HEK293 (cell line): ENCODE measurements at regions not wholly inside any gene's neighbourhood (a gene's known extent, or its start where the extent isn't known, plus 50 kb on each side); places are given as distances from the start of the nearest gene placed in this dataset.

Source experiments
- CTCF ChIA-PET: fragments of 350-600 bp; formaldehyde crosslinking; extraction: SDS; loops from one replicate; lab custom pipeline; 2021; ENCODE audit warnings: antibody characterized with exemption; lab: Yijun Ruan, JAX
- POLR2A ChIA-PET: fragments of 300-600 bp; formaldehyde crosslinking; extraction: SDS; loops from one replicate; lab custom pipeline; 2020; ENCODE audit warnings: antibody characterized with exemption, inconsistent platforms; lab: Yijun Ruan, JAX
- H3K27ac ChIP-seq: fragments of 200-500 bp; sonication (Bioruptor generic); 2 replicates; pipeline ENCODE4 v1.5.1; 2014; ENCODE audit warnings: low read depth, low read length, control low read depth, inconsistent platforms; ENCODE audit errors: extremely low read depth
- H3K36me3 ChIP-seq, 2 experiments: fragments of 200-500 bp in 1 of 2; sonication (Bioruptor generic) in 1 of 2; 1 replicate in 1 of 2; 2 replicates in 1 of 2; pipeline ENCODE4 v1.5.1; 2014 to 2017; ENCODE audit warnings: inconsistent platforms in 2 of 2, low read length in 2 of 2; ENCODE audit not compliant: control insufficient read depth in 2 of 2, insufficient read depth in 1 of 2
- H3K4me1 ChIP-seq: fragments of 200-500 bp; sonication (Bioruptor generic); 2 replicates; pipeline ENCODE4 v1.5.1; 2014; ENCODE audit warnings: mild to moderate bottlenecking, low read length, inconsistent platforms; ENCODE audit not compliant: control insufficient read depth, insufficient read depth
- H3K4me3 ChIP-seq: 2 replicates; pipeline ENCODE4 v1.5.1; 2011; ENCODE audit warnings: low read depth, mild to moderate bottlenecking, control low read depth, low read length, moderate library complexity
- H3K9me3 ChIP-seq: fragments of 200-500 bp; sonication (Bioruptor generic); 2 replicates; pipeline ENCODE4 v1.5.1; 2014; ENCODE audit warnings: low read depth, low read length, inconsistent platforms; ENCODE audit not compliant: control insufficient read depth, insufficient read depth
- OVOL3 ChIP-seq: fragments of 450-650 bp; formaldehyde crosslinking; IDR thresholded peaks from 2 replicates; pipeline ENCODE4 v1.5.1; 2016; ENCODE audit warnings: missing biosample characterization, missing genetic modification characterization
- PATZ1 ChIP-seq: fragments of 450-650 bp; formaldehyde crosslinking; IDR thresholded peaks from 2 replicates; pipeline ENCODE4 v1.5.1; 2016; ENCODE audit warnings: missing biosample characterization, missing genetic modification characterization
- RBAK ChIP-seq: fragments of 450-650 bp; formaldehyde crosslinking; IDR thresholded peaks from 2 replicates; pipeline ENCODE4 v1.5.1; 2016; ENCODE audit warnings: missing biosample characterization, missing genetic modification characterization
- ZBTB17 ChIP-seq: fragments of 450-650 bp; formaldehyde crosslinking; IDR thresholded peaks from 2 replicates; pipeline ENCODE4 v1.5.1; 2016; ENCODE audit warnings: missing biosample characterization, missing genetic modification characterization
- ZFHX2 ChIP-seq: fragments of 450-650 bp; formaldehyde crosslinking; conservative IDR thresholded peaks from 2 replicates; pipeline ENCODE4 v1.5.1; 2016; ENCODE audit warnings: missing biosample characterization, missing genetic modification characterization
- ZFP69B ChIP-seq: fragments of 450-650 bp; formaldehyde crosslinking; IDR thresholded peaks from 2 replicates; pipeline ENCODE4 v1.5.1; 2016; ENCODE audit warnings: missing biosample characterization, missing genetic modification characterization
- ZNF140 ChIP-seq: fragments of 450-650 bp; formaldehyde crosslinking; IDR thresholded peaks from 2 replicates; pipeline ENCODE4 v1.5.1; 2016; ENCODE audit warnings: missing biosample characterization, missing genetic modification characterization
- ZNF146 ChIP-seq: fragments of 450-650 bp; formaldehyde crosslinking; IDR thresholded peaks from 2 replicates; pipeline ENCODE4 v1.5.1; 2016; ENCODE audit warnings: missing biosample characterization, missing genetic modification characterization
- ZNF169 ChIP-seq: fragments of 450-650 bp; formaldehyde crosslinking; IDR thresholded peaks from 2 replicates; pipeline ENCODE4 v1.5.1; 2016; ENCODE audit warnings: missing biosample characterization, missing genetic modification characterization
- ZNF23 ChIP-seq: fragments of 450-650 bp; formaldehyde crosslinking; IDR thresholded peaks from 2 replicates; pipeline ENCODE4 v1.5.1; 2016; ENCODE audit warnings: missing biosample characterization, missing genetic modification characterization, borderline replicate concordance
- ZNF324 ChIP-seq: fragments of 450-650 bp; formaldehyde crosslinking; IDR thresholded peaks from 2 replicates; pipeline ENCODE4 v1.5.1; 2016; ENCODE audit warnings: missing biosample characterization, missing genetic modification characterization
- ZNF37A ChIP-seq: fragments of 450-650 bp; IDR thresholded peaks from 2 replicates; pipeline ENCODE4 v1.5.1; 2018; ENCODE audit warnings: missing biosample characterization, missing genetic modification characterization
- ZNF404 ChIP-seq: fragments of 450-650 bp; formaldehyde crosslinking; IDR thresholded peaks from 2 replicates; pipeline ENCODE4 v1.5.1; 2017; ENCODE audit warnings: missing biosample characterization, missing genetic modification characterization
- ZNF416 ChIP-seq: fragments of 450-650 bp; formaldehyde crosslinking; IDR thresholded peaks from 2 replicates; pipeline ENCODE4 v1.5.1; 2016; ENCODE audit warnings: missing biosample characterization, missing genetic modification characterization
- ZNF501 ChIP-seq: fragments of 450-650 bp; formaldehyde crosslinking; IDR thresholded peaks from 2 replicates; pipeline ENCODE4 v1.5.1; 2016; ENCODE audit warnings: missing biosample characterization, missing genetic modification characterization
- ZNF521 ChIP-seq: fragments of 450-650 bp; formaldehyde crosslinking; IDR thresholded peaks from 2 replicates; pipeline ENCODE4 v1.5.1; 2017; ENCODE audit warnings: missing biosample characterization, mild to moderate bottlenecking, missing genetic modification characterization
- ZNF560 ChIP-seq: fragments of 450-650 bp; formaldehyde crosslinking; IDR thresholded peaks from 2 replicates; pipeline ENCODE4 v1.5.1; 2017; ENCODE audit warnings: missing biosample characterization, missing genetic modification characterization, borderline replicate concordance
- ZNF629 ChIP-seq: fragments of 450-650 bp; formaldehyde crosslinking; IDR thresholded peaks from 2 replicates; pipeline ENCODE4 v1.5.1; 2017; ENCODE audit warnings: missing biosample characterization, missing genetic modification characterization
- ZNF777 ChIP-seq: fragments of 450-650 bp; formaldehyde crosslinking; IDR thresholded peaks from 2 replicates; pipeline ENCODE4 v1.5.1; 2017; ENCODE audit warnings: missing biosample characterization, missing genetic modification characterization, borderline replicate concordance
- ZNF792 ChIP-seq: fragments of 450-650 bp; formaldehyde crosslinking; IDR thresholded peaks from 2 replicates; pipeline ENCODE4 v1.5.1; 2016; ENCODE audit warnings: missing biosample characterization, missing genetic modification characterization
- ZSCAN4 ChIP-seq: fragments of 450-650 bp; formaldehyde crosslinking; IDR thresholded peaks from 2 replicates; pipeline ENCODE4 v1.5.1; 2017; ENCODE audit warnings: missing biosample characterization, missing genetic modification characterization
- ZXDB ChIP-seq: fragments of 450-650 bp; formaldehyde crosslinking; IDR thresholded peaks from 2 replicates; pipeline ENCODE4 v1.5.1; 2016; ENCODE audit warnings: missing biosample characterization, missing genetic modification characterization
- TF ChIP-seq, protein P1 (sequence below): fragments of 450-650 bp; formaldehyde crosslinking; IDR thresholded peaks from 2 replicates; pipeline ENCODE4 v1.5.1; 2016; ENCODE audit warnings: missing biosample characterization, missing genetic modification characterization
- TF ChIP-seq, protein P2 (sequence below): fragments of 450-650 bp; formaldehyde crosslinking; IDR thresholded peaks from 2 replicates; pipeline ENCODE4 v1.5.1; 2016; ENCODE audit warnings: missing biosample characterization, missing genetic modification characterization
- TF ChIP-seq, protein P3 (sequence below): fragments of 450-650 bp; formaldehyde crosslinking; IDR thresholded peaks from 2 replicates; pipeline ENCODE4 v1.5.1; 2016; ENCODE audit warnings: missing biosample characterization, missing genetic modification characterization
- TF ChIP-seq, protein P4 (sequence below): fragments of 450-650 bp; formaldehyde crosslinking; IDR thresholded peaks from 2 replicates; pipeline ENCODE4 v1.5.1; 2016; ENCODE audit warnings: missing biosample characterization, missing genetic modification characterization

GRCh38 chr17:34055606-34056005 is 199.5 kb upstream of the CCL2 start:
- no peaks in the 10 kb centered on the region for H3K36me3 ChIP-seq
- CTCF ChIA-PET, result interaction anchor here (0.6 to 0.7 kb wide), 2 partner anchors 16 to 67 kb away, joined by 3 read pairs; no protein-coding TSS in a partner anchor
- H3K4me3 ChIP-seq, result no peak overlapping the region
- no peaks in the 10 kb centered on the region for H3K4me1 ChIP-seq
- POLR2A ChIA-PET, result no interaction called here
- no peak for TF ChIP-seq ZNF324 (tag by site-specific recombination)
- no peak for TF ChIP-seq ZNF140 (tag by site-specific recombination)
- TF ChIP-seq, protein P1, sequence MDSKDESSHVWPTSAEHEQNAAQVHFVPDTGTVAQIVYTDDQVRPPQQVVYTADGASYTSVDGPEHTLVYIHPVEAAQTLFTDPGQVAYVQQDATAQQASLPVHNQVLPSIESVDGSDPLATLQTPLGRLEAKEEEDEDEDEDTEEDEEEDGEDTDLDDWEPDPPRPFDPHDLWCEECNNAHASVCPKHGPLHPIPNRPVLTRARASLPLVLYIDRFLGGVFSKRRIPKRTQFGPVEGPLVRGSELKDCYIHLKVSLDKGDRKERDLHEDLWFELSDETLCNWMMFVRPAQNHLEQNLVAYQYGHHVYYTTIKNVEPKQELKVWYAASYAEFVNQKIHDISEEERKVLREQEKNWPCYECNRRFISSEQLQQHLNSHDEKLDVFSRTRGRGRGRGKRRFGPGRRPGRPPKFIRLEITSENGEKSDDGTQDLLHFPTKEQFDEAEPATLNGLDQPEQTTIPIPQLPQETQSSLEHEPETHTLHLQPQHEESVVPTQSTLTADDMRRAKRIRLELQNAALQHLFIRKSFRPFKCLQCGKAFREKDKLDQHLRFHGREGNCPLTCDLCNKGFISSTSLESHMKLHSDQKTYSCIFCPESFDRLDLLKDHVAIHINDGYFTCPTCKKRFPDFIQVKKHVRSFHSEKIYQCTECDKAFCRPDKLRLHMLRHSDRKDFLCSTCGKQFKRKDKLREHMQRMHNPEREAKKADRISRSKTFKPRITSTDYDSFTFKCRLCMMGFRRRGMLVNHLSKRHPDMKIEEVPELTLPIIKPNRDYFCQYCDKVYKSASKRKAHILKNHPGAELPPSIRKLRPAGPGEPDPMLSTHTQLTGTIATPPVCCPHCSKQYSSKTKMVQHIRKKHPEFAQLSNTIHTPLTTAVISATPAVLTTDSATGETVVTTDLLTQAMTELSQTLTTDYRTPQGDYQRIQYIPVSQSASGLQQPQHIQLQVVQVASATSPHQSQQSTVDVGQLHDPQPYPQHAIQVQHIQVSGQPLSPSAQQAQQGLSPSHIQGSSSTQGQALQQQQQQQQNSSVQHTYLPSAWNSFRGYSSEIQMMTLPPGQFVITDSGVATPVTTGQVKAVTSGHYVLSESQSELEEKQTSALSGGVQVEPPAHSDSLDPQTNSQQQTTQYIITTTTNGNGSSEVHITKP (tag by site-specific recombination), result no peak
- no peak for TF ChIP-seq PATZ1 (tag by site-specific recombination)
- no peak for TF ChIP-seq ZNF404 (tag by site-specific recombination)
- TF ChIP-seq ZNF560 (tag by site-specific recombination), result no peak
- TF ChIP-seq ZNF169, result no peak
- no peak for TF ChIP-seq RBAK (tag by site-specific recombination)
- TF ChIP-seq ZNF37A (tag by site-specific recombination), result no peak
- no peak for TF ChIP-seq ZFP69B
- TF ChIP-seq ZNF146 (tag by site-specific recombination), result no peak
- TF ChIP-seq ZNF416 (tag by site-specific recombination), result no peak
- no peak for TF ChIP-seq ZNF501 (tag by site-specific recombination)
- no peak for TF ChIP-seq ZNF629
- TF ChIP-seq, protein P2, sequence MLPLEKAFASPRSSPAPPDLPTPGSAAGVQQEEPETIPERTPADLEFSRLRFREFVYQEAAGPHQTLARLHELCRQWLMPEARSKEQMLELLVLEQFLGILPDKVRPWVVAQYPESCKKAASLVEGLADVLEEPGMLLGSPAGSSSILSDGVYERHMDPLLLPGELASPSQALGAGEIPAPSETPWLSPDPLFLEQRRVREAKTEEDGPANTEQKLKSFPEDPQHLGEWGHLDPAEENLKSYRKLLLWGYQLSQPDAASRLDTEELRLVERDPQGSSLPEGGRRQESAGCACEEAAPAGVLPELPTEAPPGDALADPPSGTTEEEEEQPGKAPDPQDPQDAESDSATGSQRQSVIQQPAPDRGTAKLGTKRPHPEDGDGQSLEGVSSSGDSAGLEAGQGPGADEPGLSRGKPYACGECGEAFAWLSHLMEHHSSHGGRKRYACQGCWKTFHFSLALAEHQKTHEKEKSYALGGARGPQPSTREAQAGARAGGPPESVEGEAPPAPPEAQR, result no peak
- H3K9me3 ChIP-seq, result no peaks in the 10 kb centered on the region
- H3K27ac ChIP-seq, result no peak overlapping the region

DNA sequence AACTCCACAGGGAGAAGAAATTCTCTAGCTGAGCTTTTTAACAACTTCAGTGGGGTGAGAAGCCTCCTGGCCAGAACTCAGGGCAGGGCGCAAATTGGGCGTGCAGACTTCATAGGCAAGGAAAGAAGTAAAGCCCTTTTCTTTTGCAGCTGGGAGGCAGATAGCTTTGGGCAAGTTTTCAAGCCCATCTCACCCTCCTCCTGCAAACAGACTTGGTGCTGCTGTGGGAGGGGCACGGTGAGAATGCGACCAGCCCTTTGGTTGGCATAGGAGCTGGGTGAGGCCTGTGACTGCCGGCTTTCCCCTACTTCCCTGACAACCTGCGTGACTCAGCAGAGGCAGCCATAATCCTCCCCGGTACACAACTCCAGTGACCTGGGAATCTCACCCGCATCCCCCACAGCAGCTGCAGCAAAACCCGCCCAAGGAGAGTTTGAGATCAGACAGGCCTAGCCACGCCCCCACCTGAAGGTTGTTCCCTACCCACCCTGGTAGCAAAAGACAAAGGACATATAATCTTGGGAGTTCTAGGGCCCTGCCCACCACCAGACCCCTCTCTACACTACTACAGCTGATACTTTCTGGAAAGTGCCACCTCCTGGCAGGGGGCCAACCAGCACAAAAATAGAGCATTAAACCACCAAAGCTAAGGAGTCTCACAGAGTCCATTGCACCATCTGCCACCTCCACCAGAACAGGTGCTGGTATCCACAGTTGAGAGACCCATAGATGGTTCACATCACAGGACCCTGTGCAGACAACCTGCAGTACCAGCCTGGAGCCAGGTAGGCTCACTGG is 195.5 kb upstream of the CCL2 start:
- H3K9me3 ChIP-seq, result no peaks in the 10 kb centered on the region
- H3K27ac ChIP-seq, result no peak overlapping the region
- no peaks in the 10 kb centered on the region for H3K4me1 ChIP-seq
- H3K4me3 ChIP-seq, result no peak overlapping the region
- ChIA-PET CTCF (no interaction called here), POLR2A (no interaction called here)
- no peaks in the 10 kb centered on the region for H3K36me3 ChIP-seq
- TF ChIP-seq ZFHX2 (no peak), ZNF23 (tag by site-specific recombination) (no peak), OVOL3 (no peak), ZNF777 (tag by site-specific recombination) (no peak), ZNF521 (tag by site-specific recombination) (no peak), ZNF416 (tag by site-specific recombination) (no peak), ZSCAN4 (no peak), ZBTB17 (tag by site-specific recombination) (no peak), ZXDB (tag by site-specific recombination) (no peak), ZNF792 (tag by site-specific recombination) (no peak)
- TF ChIP-seq, protein P3, sequence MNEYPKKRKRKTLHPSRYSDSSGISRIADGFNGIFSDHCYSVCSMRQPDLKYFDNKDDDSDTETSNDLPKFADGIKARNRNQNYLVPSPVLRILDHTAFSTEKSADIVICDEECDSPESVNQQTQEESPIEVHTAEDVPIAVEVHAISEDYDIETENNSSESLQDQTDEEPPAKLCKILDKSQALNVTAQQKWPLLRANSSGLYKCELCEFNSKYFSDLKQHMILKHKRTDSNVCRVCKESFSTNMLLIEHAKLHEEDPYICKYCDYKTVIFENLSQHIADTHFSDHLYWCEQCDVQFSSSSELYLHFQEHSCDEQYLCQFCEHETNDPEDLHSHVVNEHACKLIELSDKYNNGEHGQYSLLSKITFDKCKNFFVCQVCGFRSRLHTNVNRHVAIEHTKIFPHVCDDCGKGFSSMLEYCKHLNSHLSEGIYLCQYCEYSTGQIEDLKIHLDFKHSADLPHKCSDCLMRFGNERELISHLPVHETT, result no peak
- TF ChIP-seq, protein P4, sequence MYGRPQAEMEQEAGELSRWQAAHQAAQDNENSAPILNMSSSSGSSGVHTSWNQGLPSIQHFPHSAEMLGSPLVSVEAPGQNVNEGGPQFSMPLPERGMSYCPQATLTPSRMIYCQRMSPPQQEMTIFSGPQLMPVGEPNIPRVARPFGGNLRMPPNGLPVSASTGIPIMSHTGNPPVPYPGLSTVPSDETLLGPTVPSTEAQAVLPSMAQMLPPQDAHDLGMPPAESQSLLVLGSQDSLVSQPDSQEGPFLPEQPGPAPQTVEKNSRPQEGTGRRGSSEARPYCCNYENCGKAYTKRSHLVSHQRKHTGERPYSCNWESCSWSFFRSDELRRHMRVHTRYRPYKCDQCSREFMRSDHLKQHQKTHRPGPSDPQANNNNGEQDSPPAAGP (tag by site-specific recombination), result no peak
